Vagina (tissue), 2 donors: ENCODE measurements at regions not wholly inside any gene's neighbourhood (a gene's known extent, or its start where the extent isn't known, plus 50 kb on each side); places are given as distances from the start of the nearest gene placed in this dataset.
"Not testable (repeated sequence)": the region's sequence is repeated elsewhere in the genome, so short reads cannot be mapped to it uniquely, and the experiment has no call there.

ENCODE experiments used
- DNase-seq, 2 donors: peaks; one replicate each; pipeline ENCODE4 v3.0.0-alpha.2; 2017; ENCODE audit errors: extremely low spot score in 2 of 2
- H3K27ac ChIP-seq: fragments of 200-600 bp; sonication (generic); one replicate; pipeline ENCODE4 v1.5.1; 2019
- H3K27me3 ChIP-seq: fragments of 200-600 bp; sonication (generic); one replicate; pipeline ENCODE4 v1.5.1; 2019
- H3K36me3 ChIP-seq, 2 donors: fragments of 200-600 bp; sonication (generic); one replicate each; pipeline ENCODE4 v1.5.1; 2017 to 2019
- H3K4me1 ChIP-seq: fragments of 200-600 bp; sonication (generic); one replicate; pipeline ENCODE4 v1.5.1; 2019
- H3K4me3 ChIP-seq, 2 donors: fragments of 200-600 bp; sonication (generic); 1 replicate in 1 of 2; 2 replicates in 1 of 2; pipeline ENCODE4 v1.5.1; 2016 to 2019
- H3K9me3 ChIP-seq: fragments of 200-600 bp; sonication (generic); one replicate; pipeline ENCODE4 v1.5.1; 2019
- CTCF ChIP-seq, 3 experiments: fragments of 450-650 bp in 2 of 3; fragments of 200-600 bp in 1 of 3; sonication (generic) in 1 of 3; IDR thresholded peaks; one replicate each; pipeline ENCODE4 v1.5.1; 2017 to 2019; ENCODE audit warnings: antibody characterized with exemption in 3 of 3, mild to moderate bottlenecking in 2 of 3, moderate library complexity in 2 of 3
- POLR2A ChIP-seq, 2 donors: fragments of 450-650 bp; IDR thresholded peaks; one replicate each; pipeline ENCODE4 v1.6.1; 2017; ENCODE audit warnings: antibody characterized with exemption in 2 of 2, mild to moderate bottlenecking in 2 of 2, moderate library complexity in 2 of 2
- POLR2AphosphoS5 ChIP-seq, 2 donors: sonication (generic); formaldehyde crosslinking; IDR thresholded peaks; one replicate each; pipeline ENCODE4 v1.9.0; 2017; ENCODE audit warnings: antibody characterized with exemption in 2 of 2, mild to moderate bottlenecking in 2 of 2, low read depth in 1 of 2; ENCODE audit not compliant: insufficient read depth in 1 of 2
- intact Hi-C: fragments of 100-400 bp; cut with DNase I; formaldehyde crosslinking; loops from one replicate; pipeline ENCODE4 v1.15.1; 2023

- no peak for DNase-seq
- H3K27ac ChIP-seq = no peak overlapping the region
- peaks cover 2% of the 10 kb centered on the region for H3K9me3 ChIP-seq
- no peaks in the 10 kb centered on the region for H3K4me1 ChIP-seq
- intact Hi-C loops = no loop called here
- TF ChIP-seq POLR2AphosphoS5 (IDR thresholded peaks at IDR 0.05; ENCODE audit: insufficient read depth in 1 of 2, low read depth in 1 of 2) = no peak
- TF ChIP-seq CTCF (IDR thresholded peaks at IDR 0.05) = no peak
- TF ChIP-seq POLR2A (IDR thresholded peaks at IDR 0.05) = no peak
- H3K4me3 ChIP-seq = no peak overlapping the region
- no peaks in the 10 kb centered on the region for H3K27me3 ChIP-seq
- no peaks in the 10 kb centered on the region for H3K36me3 ChIP-seq
Observed at GRCh38 chr10:65284495-65285041, 1641.3 kb upstream of the LRRTM3 start.

- H3K36me3 ChIP-seq, H3K27me3 ChIP-seq, H3K4me3 ChIP-seq, intact Hi-C loops, H3K27ac ChIP-seq, H3K9me3 ChIP-seq, H3K4me1 ChIP-seq, DNase-seq: not testable (repeated sequence)
Observed at GRCh38 chr10:65285726-65286125, 1640.1 kb upstream of the LRRTM3 start.

GRCh38 chr10:65291286-65291685 is 1634.5 kb upstream of the LRRTM3 start:
- no peak for DNase-seq
- H3K4me3 ChIP-seq = no peak overlapping the region
- TF ChIP-seq CTCF (IDR thresholded peaks at IDR 0.05) = no peak
- intact Hi-C loops = no loop called here
- H3K4me1 ChIP-seq = no peaks in the 10 kb centered on the region
- no peaks in the 10 kb centered on the region for H3K9me3 ChIP-seq
- no peaks in the 10 kb centered on the region for H3K36me3 ChIP-seq
- H3K27ac ChIP-seq = no peak overlapping the region
- no peaks in the 10 kb centered on the region for H3K27me3 ChIP-seq

- DNase-seq = no peak
- TF ChIP-seq POLR2AphosphoS5 (IDR thresholded peaks at IDR 0.05; ENCODE audit: insufficient read depth in 1 of 2, low read depth in 1 of 2) = no peak
- no peak for TF ChIP-seq CTCF (IDR thresholded peaks at IDR 0.05)
- TF ChIP-seq POLR2A (IDR thresholded peaks at IDR 0.05) = no peak
Observed at GRCh38 chr10:65292551-65292950, 1633.3 kb upstream of the LRRTM3 start.

GRCh38 chr10:65294329-65294728 is 1631.5 kb upstream of the LRRTM3 start:
- H3K4me1 ChIP-seq = no peaks in the 10 kb centered on the region
- H3K9me3 ChIP-seq = no peaks in the 10 kb centered on the region
- DNase-seq = no peak
- intact Hi-C loops = no loop called here
- H3K27ac ChIP-seq = no peak overlapping the region
- TF ChIP-seq POLR2A (IDR thresholded peaks at IDR 0.05) (no peak), POLR2AphosphoS5 (IDR thresholded peaks at IDR 0.05; ENCODE audit: insufficient read depth in 1 of 2, low read depth in 1 of 2) (no peak), CTCF (IDR thresholded peaks at IDR 0.05) (no peak)
- no peak overlapping the region for H3K4me3 ChIP-seq
- no peaks in the 10 kb centered on the region for H3K27me3 ChIP-seq
- H3K36me3 ChIP-seq = no peaks in the 10 kb centered on the region

More at GRCh38 chr10:65292551-65292950, 1633.3 kb upstream of the LRRTM3 start:
- Histone ChIP-seq H3K27me3 (no peaks in the 10 kb centered on the region), H3K4me3 (no peak overlapping the region), H3K27ac (no peak overlapping the region), H3K36me3 (no peaks in the 10 kb centered on the region), H3K4me1 (no peaks in the 10 kb centered on the region), H3K9me3 (no peaks in the 10 kb centered on the region)
- intact Hi-C loops = no loop called here

GRCh38 chr10:65301181-65301580 is 1624.7 kb upstream of the LRRTM3 start:
- Histone ChIP-seq H3K4me3 (no peak overlapping the region), H3K4me1 (no peaks in the 10 kb centered on the region), H3K27ac (no peak overlapping the region), H3K36me3 (no peaks in the 10 kb centered on the region), H3K27me3 (no peaks in the 10 kb centered on the region), H3K9me3 (no peaks in the 10 kb centered on the region)
- no peak for DNase-seq
- intact Hi-C loops = no loop called here
- no peak for TF ChIP-seq CTCF (IDR thresholded peaks at IDR 0.05)
- no peak for TF ChIP-seq POLR2AphosphoS5 (IDR thresholded peaks at IDR 0.05; ENCODE audit: insufficient read depth in 1 of 2, low read depth in 1 of 2)
- no peak for TF ChIP-seq POLR2A (IDR thresholded peaks at IDR 0.05)
